Adrenal gland (tissue), 5 donors: ENCODE measurements at regions not wholly inside any gene's neighbourhood (a gene's known extent, or its start where the extent isn't known, plus 50 kb on each side); places are given as distances from the start of the nearest gene placed in this dataset.

ENCODE experiments used
- POLR2A ChIP-seq, 2 donors: fragments of 450-650 bp; IDR thresholded peaks; one replicate each; pipeline ENCODE4 v1.6.1; 2017; ENCODE audit warnings: antibody characterized with exemption in 2 of 2, mild to moderate bottlenecking in 2 of 2, moderate library complexity in 1 of 2
- TF ChIP-seq, protein P1 (sequence below), 6 experiments: fragments of 450-650 bp in 4 of 6; fragments of 200-600 bp in 2 of 6; sonication (generic) in 1 of 6; IDR thresholded peaks; 1 replicate in 5 of 6; 2 replicates in 1 of 6; pipeline versions ENCODE4 v1.5.1 to v1.8.0; 2016 to 2021; ENCODE audit warnings: antibody characterized with exemption in 6 of 6, mild to moderate bottlenecking in 2 of 6, moderate library complexity in 1 of 6
- donor health status: DM: no; HTN: no; CAD: no.

DNA sequence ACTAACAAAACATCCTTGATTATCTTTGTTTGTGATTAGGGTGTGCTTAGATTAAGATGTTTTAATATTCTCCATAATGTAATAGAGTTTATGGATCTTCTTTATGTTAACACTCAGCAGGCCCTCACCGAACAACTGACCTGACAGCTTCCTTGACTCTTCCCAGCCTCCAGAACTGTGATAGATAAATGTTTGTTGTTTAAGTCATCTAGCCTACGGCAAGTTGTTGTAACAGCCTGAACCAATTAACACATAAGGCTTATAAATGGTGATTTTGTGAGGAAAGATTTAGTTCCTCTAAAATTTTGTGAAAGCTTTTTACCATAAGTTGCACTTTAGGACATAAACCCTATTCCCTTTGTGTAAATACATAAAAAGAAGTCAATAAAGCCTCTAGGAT is 156.5 kb upstream of the DCN start:
- TF ChIP-seq, protein P1, sequence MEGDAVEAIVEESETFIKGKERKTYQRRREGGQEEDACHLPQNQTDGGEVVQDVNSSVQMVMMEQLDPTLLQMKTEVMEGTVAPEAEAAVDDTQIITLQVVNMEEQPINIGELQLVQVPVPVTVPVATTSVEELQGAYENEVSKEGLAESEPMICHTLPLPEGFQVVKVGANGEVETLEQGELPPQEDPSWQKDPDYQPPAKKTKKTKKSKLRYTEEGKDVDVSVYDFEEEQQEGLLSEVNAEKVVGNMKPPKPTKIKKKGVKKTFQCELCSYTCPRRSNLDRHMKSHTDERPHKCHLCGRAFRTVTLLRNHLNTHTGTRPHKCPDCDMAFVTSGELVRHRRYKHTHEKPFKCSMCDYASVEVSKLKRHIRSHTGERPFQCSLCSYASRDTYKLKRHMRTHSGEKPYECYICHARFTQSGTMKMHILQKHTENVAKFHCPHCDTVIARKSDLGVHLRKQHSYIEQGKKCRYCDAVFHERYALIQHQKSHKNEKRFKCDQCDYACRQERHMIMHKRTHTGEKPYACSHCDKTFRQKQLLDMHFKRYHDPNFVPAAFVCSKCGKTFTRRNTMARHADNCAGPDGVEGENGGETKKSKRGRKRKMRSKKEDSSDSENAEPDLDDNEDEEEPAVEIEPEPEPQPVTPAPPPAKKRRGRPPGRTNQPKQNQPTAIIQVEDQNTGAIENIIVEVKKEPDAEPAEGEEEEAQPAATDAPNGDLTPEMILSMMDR (IDR thresholded peaks at IDR 0.05) = no peak
- no peak for TF ChIP-seq POLR2A (IDR thresholded peaks at IDR 0.05)
